K562 (cell line): ENCODE measurements at regions not wholly inside any gene's neighbourhood (a gene's known extent, or its start where the extent isn't known, plus 50 kb on each side); places are given as distances from the start of the nearest gene placed in this dataset.

ENCODE experiments used
- ADNP ChIP-seq: fragments of 200-800 bp; sonication (Bioruptor generic); IDR thresholded peaks from 2 replicates; pipeline ENCODE4 v1.6.1; 2016; ENCODE audit warnings: missing genetic modification characterization, missing compliant biosample characterization
- ARID4B ChIP-seq: sonication (generic); formaldehyde crosslinking; IDR thresholded peaks from 2 replicates; pipeline ENCODE4 v1.8.0; 2022; ENCODE audit warnings: mild to moderate bottlenecking, missing genetic modification reagents
- ATF7 ChIP-seq: fragments of 450-650 bp; IDR thresholded peaks from 2 replicates; pipeline ENCODE4 v1.7.1; 2014; ENCODE audit warnings: mild to moderate bottlenecking, moderate library complexity
- BRD9 ChIP-seq: fragments of 450-650 bp; IDR thresholded peaks from 2 replicates; pipeline ENCODE4 v1.6.1; 2018; ENCODE audit warnings: low read depth; ENCODE audit not compliant: partially characterized antibody
- C11orf30 ChIP-seq: fragments of 450-650 bp; IDR thresholded peaks from 2 replicates; pipeline ENCODE4 v1.6.1; 2016; ENCODE audit warnings: low read depth, mild to moderate bottlenecking
- HES1 ChIP-seq: fragments of 450-650 bp; IDR thresholded peaks from 2 replicates; pipeline ENCODE4 v1.6.1; 2016; ENCODE audit warnings: low read depth, mild to moderate bottlenecking, moderate library complexity
- HNRNPH1 ChIP-seq: fragments of 200-400 bp; formaldehyde crosslinking; optimal IDR thresholded peaks from 2 replicates; pipeline ENCODE3; 2017; ENCODE audit warnings: low read depth, mild to moderate bottlenecking, low read length, moderate library complexity
- HOXB6 ChIP-seq: fragments of 250-450 bp; sonication (Bioruptor Pico); IDR thresholded peaks from 2 replicates; pipeline ENCODE4 v1.5.1; 2022; ENCODE audit warnings: mild to moderate bottlenecking, borderline replicate concordance
- KDM5B ChIP-seq: fragments of 200-600 bp; sonication (generic); IDR thresholded peaks from 2 replicates; pipeline ENCODE4 v1.6.1; 2012; ENCODE audit warnings: low read depth, mild to moderate bottlenecking, moderate library complexity, low read length, control low read depth, inconsistent platforms; ENCODE audit not compliant: insufficient replicate concordance
- MAFF ChIP-seq: IDR thresholded peaks from 2 replicates; pipeline ENCODE4 v1.6.1; 2012; ENCODE audit warnings: low read length, improper control_type of control experiment
- MAFG ChIP-seq: fragments of 450-650 bp; conservative IDR thresholded peaks from 2 replicates; pipeline ENCODE4 v1.6.1; 2016; ENCODE audit warnings: missing genetic modification characterization, missing compliant biosample characterization
- MAFK ChIP-seq: IDR thresholded peaks from 2 replicates; pipeline ENCODE4 v1.6.1; 2011; ENCODE audit warnings: low read length, improper control_type of control experiment
- NCOA4 ChIP-seq: fragments of 450-650 bp; IDR thresholded peaks from 2 replicates; pipeline ENCODE4 v1.6.1; 2018; ENCODE audit warnings: mild to moderate bottlenecking; ENCODE audit not compliant: partially characterized antibody
- NFE2 ChIP-seq: IDR thresholded peaks from 2 replicates; pipeline ENCODE4 v1.6.1; 2014; ENCODE audit warnings: antibody characterized with exemption, low read depth
- PHB ChIP-seq: fragments of 250-450 bp; sonication (Bioruptor Pico); IDR thresholded peaks from 2 replicates; pipeline ENCODE4 v1.5.0; 2021
- RAD51 ChIP-seq: fragments of 450-650 bp; IDR thresholded peaks from 2 replicates; pipeline ENCODE4 v1.7.1; 2016; ENCODE audit warnings: low read depth, mild to moderate bottlenecking, borderline replicate concordance
- SREBF1 ChIP-seq: fragments of 150-350 bp; IDR thresholded peaks from 2 replicates; pipeline ENCODE4 v1.6.1; 2014; ENCODE audit warnings: antibody characterized with exemption, low read depth, low read length, borderline replicate concordance
- TAF1 ChIP-seq: IDR thresholded peaks from 2 replicates; pipeline ENCODE4 v1.6.1; 2011; ENCODE audit warnings: mild to moderate bottlenecking, low read length, moderate library complexity; ENCODE audit not compliant: insufficient read depth, control insufficient read depth, severe bottlenecking; ENCODE audit errors: extremely low read depth
- ZNF316 ChIP-seq: fragments of 450-650 bp; IDR thresholded peaks from 2 replicates; pipeline ENCODE4 v1.6.1; 2016
- TF ChIP-seq, protein P1 (sequence below): fragments of 450-650 bp; IDR thresholded peaks from 2 replicates; pipeline ENCODE4 v1.6.1; 2014; ENCODE audit warnings: low read depth, mild to moderate bottlenecking, moderate library complexity, borderline replicate concordance
- TF ChIP-seq, protein P2 (sequence below), 3 experiments: fragments of 200-800 bp in 1 of 3; sonication (Bioruptor generic) in 1 of 3; sonication (generic) in 1 of 3; formaldehyde crosslinking in 1 of 3; IDR thresholded peaks; 2 replicates each; pipeline versions ENCODE4 v1.6.1 to v1.8.0; 2016 to 2022; ENCODE audit warnings: mild to moderate bottlenecking in 2 of 3, missing compliant biosample characterization in 2 of 3, missing genetic modification characterization in 2 of 3, missing genetic modification reagents in 1 of 3

GRCh38 chr3:34037260-34037659 is 238.8 kb downstream of the PDCD6IP start (continued):
- TF ChIP-seq HNRNPH1 (no peak), PHB (CRISPR knock-in tag) (no peak), HOXB6 (CRISPR knock-in tag) (no peak), SREBF1 (no peak), RAD51 (no peak), NCOA4 (no peak), MAFG (tag) (peak; percentile 94), MAFK (peak; percentile 96), BRD9 (no peak), C11orf30 (peak; percentile 93), KDM5B (no peak), HES1 (no peak), ZNF316 (peak; percentile 95), ADNP (no peak), TAF1 (no peak), ATF7 (no peak), ARID4B (CRISPR knock-in tag) (no peak), MAFF (peak; percentile 94), NFE2 (no peak)
- TF ChIP-seq, protein P1, sequence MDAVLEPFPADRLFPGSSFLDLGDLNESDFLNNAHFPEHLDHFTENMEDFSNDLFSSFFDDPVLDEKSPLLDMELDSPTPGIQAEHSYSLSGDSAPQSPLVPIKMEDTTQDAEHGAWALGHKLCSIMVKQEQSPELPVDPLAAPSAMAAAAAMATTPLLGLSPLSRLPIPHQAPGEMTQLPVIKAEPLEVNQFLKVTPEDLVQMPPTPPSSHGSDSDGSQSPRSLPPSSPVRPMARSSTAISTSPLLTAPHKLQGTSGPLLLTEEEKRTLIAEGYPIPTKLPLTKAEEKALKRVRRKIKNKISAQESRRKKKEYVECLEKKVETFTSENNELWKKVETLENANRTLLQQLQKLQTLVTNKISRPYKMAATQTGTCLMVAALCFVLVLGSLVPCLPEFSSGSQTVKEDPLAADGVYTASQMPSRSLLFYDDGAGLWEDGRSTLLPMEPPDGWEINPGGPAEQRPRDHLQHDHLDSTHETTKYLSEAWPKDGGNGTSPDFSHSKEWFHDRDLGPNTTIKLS: no peak
- TF ChIP-seq, protein P2, sequence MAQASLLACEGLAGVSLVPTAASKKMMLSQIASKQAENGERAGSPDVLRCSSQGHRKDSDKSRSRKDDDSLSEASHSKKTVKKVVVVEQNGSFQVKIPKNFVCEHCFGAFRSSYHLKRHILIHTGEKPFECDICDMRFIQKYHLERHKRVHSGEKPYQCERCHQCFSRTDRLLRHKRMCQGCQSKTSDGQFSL (CRISPR knock-in tag; IDR thresholded peaks at IDR 0.05): no peak
- TF ChIP-seq, protein P2 (tag; IDR thresholded peaks at IDR 0.05): no peak
